ENCODE measurements at regions not wholly inside any gene's neighbourhood (a gene's known extent, or its start where the extent isn't known, plus 50 kb on each side); places are given as distances from the start of the nearest gene placed in this dataset.

DNA sequence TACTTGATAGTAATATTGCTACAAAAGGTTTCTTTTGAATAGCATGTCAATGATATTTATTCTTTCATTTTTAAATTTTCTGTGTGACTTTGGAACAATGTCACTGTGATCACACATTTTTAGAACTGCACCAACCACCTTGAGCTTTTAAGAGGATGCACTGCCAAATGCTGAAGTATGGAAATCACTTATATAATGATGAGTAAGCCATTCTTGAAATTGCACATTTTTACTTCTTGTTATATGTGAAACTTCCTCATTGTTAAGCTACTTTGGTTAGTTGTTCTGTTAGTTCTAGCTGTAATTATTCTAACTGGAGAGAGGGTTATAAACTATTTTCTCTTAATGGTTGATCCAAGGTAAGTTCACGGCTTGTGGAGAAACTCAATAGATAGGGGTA lies 547.5 kb downstream of the ZIC1 start:
- no peaks in the 10 kb centered on the region for H3K4me1 ChIP-seq (ENCODE audit: control insufficient read depth, insufficient read depth, low read length)
- H3K36me3 ChIP-seq (ENCODE audit: control insufficient read depth, insufficient read depth, low read length): no peaks in the 10 kb centered on the region
- H3K27me3 ChIP-seq (ENCODE audit: control insufficient read depth, insufficient read depth, low read length): no peaks in the 10 kb centered on the region
- no peak overlapping the region for H3K4me3 ChIP-seq (ENCODE audit: low read length)
- no peaks in the 10 kb centered on the region for H3K9me3 ChIP-seq (ENCODE audit: control insufficient read depth, low read length)
- no peak overlapping the region for H3K9ac ChIP-seq (ENCODE audit: low read length)

DNA sequence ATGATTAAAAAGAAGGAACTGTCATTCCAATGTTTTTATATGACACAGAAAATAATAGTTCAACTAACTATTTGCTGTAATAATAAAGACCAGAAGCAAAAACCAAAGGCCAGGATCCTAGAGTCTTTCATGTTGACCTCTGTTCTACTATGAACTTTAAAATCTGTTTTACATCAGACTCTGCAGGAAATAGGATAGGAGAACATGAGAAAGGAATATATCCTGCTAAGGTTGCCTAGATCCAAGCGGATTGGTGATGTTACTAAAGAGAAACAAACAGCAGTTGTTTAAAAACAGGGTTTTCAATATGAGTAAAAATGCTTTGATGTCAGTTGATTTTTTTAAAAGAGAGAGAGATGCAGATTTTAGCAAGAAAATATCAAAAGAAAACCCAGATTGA lies 549.6 kb downstream of the ZIC1 start:
- no peak overlapping the region for H3K4me3 ChIP-seq (ENCODE audit: low read length)
- no peaks in the 10 kb centered on the region for H3K36me3 ChIP-seq (ENCODE audit: control insufficient read depth, insufficient read depth, low read length)
- no peaks in the 10 kb centered on the region for H3K27me3 ChIP-seq (ENCODE audit: control insufficient read depth, insufficient read depth, low read length)
- H3K9ac ChIP-seq (ENCODE audit: low read length): no peak overlapping the region
- no peaks in the 10 kb centered on the region for H3K9me3 ChIP-seq (ENCODE audit: control insufficient read depth, low read length)
- no peaks in the 10 kb centered on the region for H3K4me1 ChIP-seq (ENCODE audit: control insufficient read depth, insufficient read depth, low read length)

DNA sequence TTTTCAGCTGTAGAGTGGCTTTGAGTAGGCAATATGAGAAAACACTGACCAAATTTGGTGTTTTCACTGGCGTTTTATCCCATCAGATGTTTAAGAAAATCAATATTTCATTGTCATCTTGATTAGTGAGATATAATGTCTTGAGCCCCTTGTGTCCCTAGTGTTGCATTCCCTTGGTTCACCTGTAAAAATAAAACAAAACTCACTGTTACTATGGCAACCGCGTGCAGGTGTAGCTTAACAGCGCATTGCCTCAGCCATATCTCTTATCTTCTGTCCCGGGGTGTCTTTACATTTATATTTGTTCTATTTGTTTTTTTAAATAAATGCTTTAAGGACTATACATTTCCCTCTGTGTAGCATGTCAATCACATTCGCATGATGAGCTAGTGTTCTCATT lies 551.6 kb downstream of the ZIC1 start:
- no peak overlapping the region for H3K9ac ChIP-seq (ENCODE audit: low read length)
- no peak overlapping the region for H3K4me3 ChIP-seq (ENCODE audit: low read length)
- H3K36me3 ChIP-seq (ENCODE audit: control insufficient read depth, insufficient read depth, low read length): no peaks in the 10 kb centered on the region
- H3K9me3 ChIP-seq (ENCODE audit: control insufficient read depth, low read length): no peaks in the 10 kb centered on the region
- no peaks in the 10 kb centered on the region for H3K27me3 ChIP-seq (ENCODE audit: control insufficient read depth, insufficient read depth, low read length)
- H3K4me1 ChIP-seq (ENCODE audit: control insufficient read depth, insufficient read depth, low read length): no peaks in the 10 kb centered on the region

DNA sequence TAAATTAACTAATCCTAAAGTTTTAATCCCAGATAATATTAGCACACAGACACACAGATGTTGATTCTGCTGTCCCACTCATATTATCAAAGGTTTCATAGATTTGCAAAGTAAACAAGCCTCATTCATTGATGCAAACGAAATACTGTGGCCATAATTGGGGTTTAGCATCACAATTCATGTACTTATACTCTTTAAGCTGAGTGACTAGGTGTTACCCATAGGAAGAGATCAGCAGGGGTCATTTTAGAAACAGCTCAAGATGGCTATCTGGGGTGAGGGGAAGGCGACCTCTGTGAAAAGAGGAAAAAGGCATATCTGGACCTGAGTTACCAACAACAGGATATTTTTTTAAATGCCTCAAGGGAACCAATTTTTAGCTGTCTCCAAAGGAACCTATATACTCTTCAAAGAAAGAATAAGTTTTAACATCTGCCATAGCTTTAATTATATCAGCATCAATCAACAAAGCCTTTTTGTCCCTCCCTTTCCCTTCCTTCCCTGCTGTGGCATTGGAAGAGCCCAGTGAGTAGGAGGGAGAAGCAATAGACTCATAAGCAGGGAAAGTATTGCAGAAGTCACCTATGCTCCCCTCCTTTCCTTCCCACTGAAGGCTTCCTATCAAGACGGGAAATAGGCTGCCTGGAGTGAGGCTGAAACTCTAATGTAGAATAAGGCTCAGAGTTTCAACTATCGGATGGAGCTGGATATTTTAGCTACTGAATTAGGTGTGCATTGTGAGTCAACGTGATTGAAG lies 553.4 kb downstream of the ZIC1 start:
- H3K9me3 ChIP-seq (ENCODE audit: control insufficient read depth, low read length): no peaks in the 10 kb centered on the region
- H3K4me1 ChIP-seq (ENCODE audit: control insufficient read depth, insufficient read depth, low read length): no peaks in the 10 kb centered on the region
- H3K27me3 ChIP-seq (ENCODE audit: control insufficient read depth, insufficient read depth, low read length): no peaks in the 10 kb centered on the region
- no peak overlapping the region for H3K9ac ChIP-seq (ENCODE audit: low read length)
- H3K36me3 ChIP-seq (ENCODE audit: control insufficient read depth, insufficient read depth, low read length): no peaks in the 10 kb centered on the region
- H3K4me3 ChIP-seq (ENCODE audit: low read length): no peak overlapping the region

DNA sequence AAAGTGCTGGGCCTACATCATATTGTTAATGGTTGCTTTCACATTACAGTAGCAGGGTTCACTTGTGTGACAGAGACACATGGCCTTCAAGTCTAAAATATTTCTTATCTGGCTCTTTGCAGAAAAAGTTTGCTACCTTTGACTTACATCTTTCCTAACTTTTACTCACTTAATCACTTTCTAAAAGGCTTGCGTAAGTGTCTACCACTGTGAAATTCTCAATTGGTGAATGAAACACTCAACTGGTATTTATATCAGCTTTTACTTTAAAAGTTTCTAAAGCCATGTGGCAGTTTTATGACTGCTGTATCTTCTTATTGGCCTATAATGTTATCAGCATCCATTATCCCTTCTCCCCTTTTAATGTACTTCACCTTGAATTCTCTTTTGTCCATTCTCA lies 554.5 kb downstream of the ZIC1 start:
- Histone ChIP-seq H3K9me3 (ENCODE audit: control insufficient read depth, low read length) (no peaks in the 10 kb centered on the region), H3K9ac (ENCODE audit: low read length) (no peak overlapping the region), H3K27me3 (ENCODE audit: control insufficient read depth, insufficient read depth, low read length) (no peaks in the 10 kb centered on the region)

DNA sequence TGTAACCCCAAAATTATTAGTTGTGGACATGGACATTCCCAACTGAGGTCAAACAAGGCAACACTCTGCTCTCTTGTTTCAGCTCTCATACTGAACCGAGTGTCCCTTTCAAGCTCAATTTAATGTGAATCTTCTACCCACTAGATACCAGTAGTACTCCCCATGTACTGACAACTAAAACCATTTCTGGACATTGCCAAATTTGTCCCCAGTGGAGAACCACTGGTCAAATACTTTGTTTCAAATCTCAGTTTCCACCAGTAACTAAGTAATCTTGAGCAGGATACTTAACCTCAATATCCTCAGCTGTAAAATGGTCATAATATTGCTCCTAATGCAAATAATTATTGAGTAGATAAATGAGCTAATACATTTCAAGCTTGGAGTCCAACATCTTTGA lies 566.0 kb downstream of the ZIC1 start:
- H3K9me3 ChIP-seq (ENCODE audit: control insufficient read depth, low read length): no peaks in the 10 kb centered on the region
- no peaks in the 10 kb centered on the region for H3K36me3 ChIP-seq (ENCODE audit: control insufficient read depth, insufficient read depth, low read length)
- no peak overlapping the region for H3K4me3 ChIP-seq (ENCODE audit: low read length)
- H3K27me3 ChIP-seq (ENCODE audit: control insufficient read depth, insufficient read depth, low read length): no peaks in the 10 kb centered on the region
- H3K4me1 ChIP-seq (ENCODE audit: control insufficient read depth, insufficient read depth, low read length): no peaks in the 10 kb centered on the region
- no peak overlapping the region for H3K9ac ChIP-seq (ENCODE audit: low read length)

More for the DNA sequence above, 554.5 kb downstream of the ZIC1 start:
- Histone ChIP-seq H3K4me3 (ENCODE audit: low read length) (no peak overlapping the region), H3K36me3 (ENCODE audit: control insufficient read depth, insufficient read depth, low read length) (no peaks in the 10 kb centered on the region), H3K4me1 (ENCODE audit: control insufficient read depth, insufficient read depth, low read length) (no peaks in the 10 kb centered on the region)

DNA sequence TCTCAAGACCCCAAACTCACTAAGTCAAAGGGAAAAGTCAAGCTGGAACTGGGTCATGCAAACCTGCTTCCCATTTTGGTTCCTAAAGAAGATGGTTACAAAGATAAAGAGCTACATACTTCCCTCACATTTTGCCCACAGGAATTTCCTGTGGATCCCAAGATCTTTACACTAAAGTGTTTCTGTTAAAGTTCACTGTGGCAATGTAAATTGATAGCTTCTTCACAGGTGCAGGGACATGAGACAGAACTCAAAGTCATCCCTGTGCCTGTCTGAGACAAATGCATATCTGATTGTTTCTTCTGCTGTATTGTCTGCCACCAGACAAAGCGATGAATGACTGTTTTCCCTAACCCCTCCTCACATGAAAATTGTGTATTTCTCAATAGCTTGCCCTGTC lies 567.8 kb downstream of the ZIC1 start:
- no peaks in the 10 kb centered on the region for H3K36me3 ChIP-seq (ENCODE audit: control insufficient read depth, insufficient read depth, low read length)
- no peaks in the 10 kb centered on the region for H3K27me3 ChIP-seq (ENCODE audit: control insufficient read depth, insufficient read depth, low read length)
- H3K4me3 ChIP-seq (ENCODE audit: low read length): no peak overlapping the region
- H3K9me3 ChIP-seq (ENCODE audit: control insufficient read depth, low read length): no peaks in the 10 kb centered on the region
- no peaks in the 10 kb centered on the region for H3K4me1 ChIP-seq (ENCODE audit: control insufficient read depth, insufficient read depth, low read length)
- no peak overlapping the region for H3K9ac ChIP-seq (ENCODE audit: low read length)

DNA sequence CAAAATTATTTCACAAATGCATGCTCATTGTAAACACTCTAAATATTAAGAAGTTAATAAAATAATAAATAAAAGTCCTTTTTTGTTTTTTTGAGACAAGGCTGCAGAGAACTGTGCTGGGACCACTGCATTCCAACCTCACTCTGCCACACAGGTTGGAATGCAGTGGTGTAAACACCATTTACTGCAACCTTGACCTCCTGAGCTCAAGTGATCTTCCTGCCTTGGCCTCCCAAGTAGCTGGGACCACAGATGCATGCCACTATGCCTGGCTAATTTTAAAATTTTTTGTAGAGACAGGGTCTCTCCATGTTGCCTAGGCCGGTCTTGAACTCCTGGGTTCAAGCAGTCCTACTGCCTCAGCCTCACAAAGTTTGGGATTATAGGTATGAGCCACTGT lies 578.4 kb downstream of the ZIC1 start:
- Histone ChIP-seq H3K9ac (ENCODE audit: low read length) (no peak overlapping the region), H3K36me3 (ENCODE audit: control insufficient read depth, insufficient read depth, low read length) (no peaks in the 10 kb centered on the region), H3K4me3 (ENCODE audit: low read length) (no peak overlapping the region), H3K27me3 (ENCODE audit: control insufficient read depth, insufficient read depth, low read length) (no peaks in the 10 kb centered on the region), H3K4me1 (ENCODE audit: control insufficient read depth, insufficient read depth, low read length) (no peaks in the 10 kb centered on the region), H3K9me3 (ENCODE audit: control insufficient read depth, low read length) (no peaks in the 10 kb centered on the region)

DNA sequence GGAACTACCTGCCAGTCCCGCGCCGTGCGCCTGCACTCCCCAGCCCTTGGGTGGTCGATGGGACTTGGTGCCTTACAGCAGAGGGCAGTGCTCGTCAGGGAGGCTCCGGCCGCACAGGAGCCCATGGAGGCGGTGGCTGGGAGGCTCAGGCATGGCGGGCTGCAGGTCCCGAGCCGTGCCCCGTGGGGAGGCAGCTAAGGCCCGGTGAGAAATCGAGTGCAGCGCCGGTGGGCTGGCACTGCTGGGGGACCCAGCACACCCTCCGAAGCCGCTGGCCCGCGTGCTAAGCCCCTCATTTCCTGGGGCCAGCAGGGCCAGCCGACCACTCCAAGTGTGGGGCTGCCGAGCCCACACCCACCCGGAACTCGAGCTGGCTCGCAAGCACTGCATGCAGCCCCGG lies 580.2 kb downstream of the ZIC1 start:
- no peak overlapping the region for H3K9ac ChIP-seq (ENCODE audit: low read length)
- no peaks in the 10 kb centered on the region for H3K9me3 ChIP-seq (ENCODE audit: control insufficient read depth, low read length)
- H3K4me1 ChIP-seq (ENCODE audit: control insufficient read depth, insufficient read depth, low read length): no peaks in the 10 kb centered on the region
- no peak overlapping the region for H3K4me3 ChIP-seq (ENCODE audit: low read length)
- no peaks in the 10 kb centered on the region for H3K36me3 ChIP-seq (ENCODE audit: control insufficient read depth, insufficient read depth, low read length)
- no peaks in the 10 kb centered on the region for H3K27me3 ChIP-seq (ENCODE audit: control insufficient read depth, insufficient read depth, low read length)

DNA sequence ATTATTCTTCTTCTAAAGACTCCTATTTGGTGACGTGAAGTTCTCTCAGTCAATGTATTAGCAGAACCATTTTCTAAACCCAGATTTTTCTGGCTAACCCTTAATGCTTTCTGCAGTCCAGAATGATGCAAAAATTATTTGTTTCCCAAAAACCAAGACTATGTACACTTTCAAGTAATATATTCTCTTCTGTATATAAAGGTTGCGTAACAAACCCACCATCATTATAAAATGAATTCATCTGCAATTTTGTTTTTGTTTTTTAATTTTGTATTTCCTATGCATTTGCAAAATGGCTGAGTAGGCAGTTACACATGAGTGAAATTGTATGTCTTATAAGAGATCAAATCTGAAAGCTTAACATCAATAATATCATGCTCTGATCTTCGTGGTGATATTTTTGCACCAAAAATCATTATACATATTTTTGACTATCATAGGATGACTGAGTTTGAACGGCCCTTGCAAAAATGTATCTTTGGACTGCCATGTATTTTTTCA lies 593.6 kb downstream of the ZIC1 start:
- H3K36me3 ChIP-seq (ENCODE audit: control insufficient read depth, insufficient read depth, low read length): no peaks in the 10 kb centered on the region
- no peaks in the 10 kb centered on the region for H3K27me3 ChIP-seq (ENCODE audit: control insufficient read depth, insufficient read depth, low read length)
- H3K9ac ChIP-seq (ENCODE audit: low read length): no peak overlapping the region
- no peaks in the 10 kb centered on the region for H3K4me1 ChIP-seq (ENCODE audit: control insufficient read depth, insufficient read depth, low read length)
- no peak overlapping the region for H3K4me3 ChIP-seq (ENCODE audit: low read length)
- H3K9me3 ChIP-seq (ENCODE audit: control insufficient read depth, low read length): no peaks in the 10 kb centered on the region

DNA sequence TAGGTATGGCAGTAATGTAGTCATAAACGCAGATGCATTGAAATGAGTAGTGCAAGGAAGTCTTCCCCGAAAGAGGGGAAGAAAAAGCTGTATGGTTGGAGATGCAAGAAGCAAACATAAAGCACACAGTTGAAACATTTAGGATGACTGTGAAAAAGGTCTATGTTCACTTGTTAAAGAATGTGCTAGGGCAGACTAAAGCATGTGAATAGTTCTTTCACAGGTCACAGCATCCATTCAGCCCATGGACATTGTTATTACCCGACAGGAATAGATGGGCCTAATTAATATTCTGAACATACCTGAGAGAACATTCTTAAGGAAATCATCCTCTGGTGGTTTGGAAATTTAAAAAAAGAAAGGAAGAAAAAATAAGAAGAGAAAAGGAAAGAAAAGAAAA lies 595.2 kb downstream of the ZIC1 start:
- Histone ChIP-seq H3K27me3 (ENCODE audit: control insufficient read depth, insufficient read depth, low read length) (no peaks in the 10 kb centered on the region), H3K36me3 (ENCODE audit: control insufficient read depth, insufficient read depth, low read length) (no peaks in the 10 kb centered on the region), H3K4me3 (ENCODE audit: low read length) (no peak overlapping the region), H3K4me1 (ENCODE audit: control insufficient read depth, insufficient read depth, low read length) (no peaks in the 10 kb centered on the region), H3K9ac (ENCODE audit: low read length) (no peak overlapping the region), H3K9me3 (ENCODE audit: control insufficient read depth, low read length) (no peaks in the 10 kb centered on the region)

DNA sequence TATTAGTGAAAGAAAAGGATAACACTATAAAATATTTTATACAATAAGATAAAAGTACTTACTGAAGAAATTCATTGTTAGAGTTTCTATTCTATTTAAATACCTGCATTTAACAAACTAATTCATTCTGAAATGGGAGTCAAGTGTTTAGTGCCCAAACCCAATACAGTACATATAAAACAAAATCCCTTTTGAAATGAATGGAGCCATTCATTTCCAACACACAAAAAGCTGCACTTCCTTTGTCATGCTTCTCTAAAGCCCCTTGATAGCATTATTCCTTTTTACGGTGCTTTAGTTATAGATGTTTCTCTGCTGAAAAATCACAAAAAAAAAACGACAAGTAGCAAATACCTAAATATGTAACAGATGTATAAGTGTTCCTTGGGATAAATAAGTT lies 596.3 kb downstream of the ZIC1 start:
- Histone ChIP-seq H3K4me3 (ENCODE audit: low read length) (no peak overlapping the region), H3K36me3 (ENCODE audit: control insufficient read depth, insufficient read depth, low read length) (no peaks in the 10 kb centered on the region), H3K4me1 (ENCODE audit: control insufficient read depth, insufficient read depth, low read length) (no peaks in the 10 kb centered on the region), H3K9ac (ENCODE audit: low read length) (no peak overlapping the region), H3K9me3 (ENCODE audit: control insufficient read depth, low read length) (no peaks in the 10 kb centered on the region), H3K27me3 (ENCODE audit: control insufficient read depth, insufficient read depth, low read length) (no peaks in the 10 kb centered on the region)

DNA sequence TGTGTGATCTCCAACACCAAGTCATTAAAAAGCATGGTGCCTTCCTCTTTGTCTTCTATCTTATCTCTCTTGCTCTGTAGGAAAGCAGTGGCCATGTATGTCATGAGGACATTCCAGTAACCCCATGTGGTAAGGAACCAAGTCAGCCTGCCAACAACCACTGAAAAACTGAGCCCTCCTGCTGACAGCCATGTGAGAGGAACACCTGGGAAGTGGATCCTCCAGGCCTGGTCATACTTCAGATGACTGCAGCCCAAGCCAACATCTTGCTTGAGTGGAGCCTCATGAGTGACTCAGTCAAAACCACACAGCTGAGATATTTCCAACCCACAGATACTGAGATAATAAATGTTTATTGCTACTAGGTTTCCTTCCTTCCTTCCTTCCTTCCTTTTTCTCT lies 597.3 kb downstream of the ZIC1 start:
- Histone ChIP-seq H3K4me3 (ENCODE audit: low read length) (no peak overlapping the region), H3K4me1 (ENCODE audit: control insufficient read depth, insufficient read depth, low read length) (no peaks in the 10 kb centered on the region), H3K36me3 (ENCODE audit: control insufficient read depth, insufficient read depth, low read length) (no peaks in the 10 kb centered on the region), H3K9ac (ENCODE audit: low read length) (no peak overlapping the region), H3K9me3 (ENCODE audit: control insufficient read depth, low read length) (no peaks in the 10 kb centered on the region), H3K27me3 (ENCODE audit: control insufficient read depth, insufficient read depth, low read length) (no peaks in the 10 kb centered on the region)

Measured in mucosa of stomach (tissue), 1 donor.